Amniotic stem cell (primary cell): ENCODE measurements at regions not wholly inside any gene's neighbourhood (a gene's known extent, or its start where the extent isn't known, plus 50 kb on each side); places are given as distances from the start of the nearest gene placed in this dataset.
"Not testable (repeated sequence)": the region's sequence is repeated elsewhere in the genome, so short reads cannot be mapped to it uniquely, and the experiment has no call there.

Experiments used
- DNase-seq: peaks from one replicate; lab custom pipeline; 2025; lab: John Stamatoyannopoulos, UW

DNA sequence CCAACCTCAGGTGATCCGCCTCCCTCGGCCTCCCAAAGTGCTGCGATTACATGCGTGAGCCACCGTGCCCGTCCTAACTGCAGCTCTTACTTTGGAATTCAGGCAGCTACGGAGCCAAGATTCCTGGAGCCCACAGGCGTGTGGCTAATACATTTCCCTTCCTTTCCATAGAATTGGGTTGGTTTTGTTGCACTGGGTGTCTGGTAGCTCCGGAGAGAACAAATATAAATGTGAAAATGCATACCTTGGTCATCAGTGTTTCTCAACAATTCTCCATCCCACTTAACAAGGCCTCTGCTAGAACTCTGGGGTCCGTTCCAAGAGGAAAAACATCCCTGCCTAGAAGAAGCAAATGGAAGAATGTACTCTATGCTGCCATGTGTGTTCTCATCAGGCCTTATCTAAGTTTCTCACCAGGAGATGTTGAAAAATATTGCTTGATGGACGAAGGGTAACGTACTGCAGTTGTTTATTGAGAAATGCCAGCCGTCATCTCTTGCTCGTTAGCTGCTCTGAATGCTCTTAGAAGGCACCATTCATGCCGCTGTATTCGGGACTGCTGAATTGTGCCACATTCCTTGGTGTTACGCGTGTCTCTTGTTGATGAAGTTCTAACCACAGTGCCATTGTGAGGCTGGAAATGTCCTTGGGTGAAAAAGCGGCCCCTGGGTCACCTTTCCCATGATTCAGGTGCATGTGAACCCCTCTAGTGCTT, 50.5 kb upstream of the CD99 start:
- no peak for DNase-seq

DNA sequence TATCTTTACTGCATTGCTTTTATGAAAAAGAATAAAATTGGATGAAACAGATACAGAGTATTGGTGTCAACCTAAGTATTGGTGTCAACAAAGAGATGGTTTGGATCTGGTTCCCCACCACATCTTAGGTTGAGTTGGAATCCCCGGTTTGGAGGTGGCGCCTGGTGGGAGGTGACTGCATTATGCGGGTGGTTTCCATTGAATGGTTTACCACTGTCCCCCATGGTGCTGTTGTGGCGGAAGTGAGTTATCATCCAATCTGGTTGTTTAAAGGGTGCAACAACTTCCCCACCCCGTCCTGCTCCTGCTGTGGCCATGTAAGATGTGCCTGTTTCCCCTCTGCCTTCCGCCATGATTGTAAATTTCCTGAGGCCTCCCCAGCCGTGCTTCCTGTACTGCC, 52.8 kb upstream of the CD99 start:
- DNase-seq = no peak

DNA sequence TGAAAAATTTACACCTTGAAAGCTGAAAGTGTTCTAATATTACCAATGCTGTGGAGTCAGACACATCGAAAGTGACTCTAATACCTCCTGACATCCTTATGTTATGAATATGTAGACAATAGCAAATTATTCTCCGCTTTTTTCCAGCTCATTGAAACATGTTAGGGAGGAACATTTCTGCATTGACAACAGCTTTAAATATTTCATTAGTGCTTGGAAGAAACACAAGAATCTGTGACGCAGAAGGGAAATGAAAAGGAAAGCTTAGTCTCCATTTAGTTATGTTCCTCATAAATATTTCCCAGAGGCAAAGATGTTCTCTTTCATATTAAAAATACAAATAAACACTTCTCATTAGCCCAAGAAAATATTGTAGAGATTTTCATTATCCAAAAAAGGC, 55.8 kb upstream of the CD99 start:
- no peak for DNase-seq

DNA sequence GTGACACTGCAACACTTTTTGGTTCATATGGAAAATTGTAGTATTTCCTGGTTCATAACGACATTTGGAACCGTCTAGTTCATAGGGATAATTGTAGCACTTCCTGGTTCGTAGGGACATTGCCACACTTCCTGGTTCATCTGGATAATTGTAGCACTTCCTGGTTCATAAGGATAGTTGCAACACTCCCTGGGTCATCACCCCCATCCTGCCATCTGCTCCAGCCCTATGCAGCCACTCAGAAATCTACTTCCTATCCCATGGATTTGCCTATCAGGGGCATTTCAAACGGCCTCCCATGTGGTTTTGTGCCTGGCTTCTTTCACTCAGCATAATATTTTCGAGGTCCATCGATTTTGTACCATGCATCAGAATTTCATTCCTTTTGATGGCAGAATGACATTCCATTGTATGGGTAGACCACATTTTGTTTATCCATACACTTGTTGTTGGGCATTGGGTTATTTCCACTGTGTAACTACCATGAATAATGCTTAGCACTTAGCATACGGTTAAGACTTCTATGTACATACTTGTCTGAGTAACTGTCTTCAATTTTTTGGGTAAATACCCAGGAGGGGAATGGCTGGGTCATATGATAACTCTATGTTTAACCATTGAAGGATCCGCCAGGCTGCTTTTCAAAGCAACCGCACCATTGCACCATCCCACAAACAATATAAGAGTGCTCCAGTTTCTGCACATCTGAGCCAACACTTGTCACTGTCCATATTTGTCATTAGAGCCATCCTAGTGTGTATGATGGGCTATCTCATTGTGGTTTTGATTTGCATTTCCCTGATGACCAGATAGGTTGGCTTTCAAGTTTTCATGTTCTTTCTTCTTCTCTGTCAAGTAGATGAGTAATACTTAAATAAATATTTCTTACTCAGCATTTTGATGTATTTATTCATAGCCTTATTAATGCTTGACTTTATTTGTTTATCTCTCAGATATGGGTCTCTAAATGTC, 58.3 kb upstream of the CD99 start:
- no peak for DNase-seq

DNA sequence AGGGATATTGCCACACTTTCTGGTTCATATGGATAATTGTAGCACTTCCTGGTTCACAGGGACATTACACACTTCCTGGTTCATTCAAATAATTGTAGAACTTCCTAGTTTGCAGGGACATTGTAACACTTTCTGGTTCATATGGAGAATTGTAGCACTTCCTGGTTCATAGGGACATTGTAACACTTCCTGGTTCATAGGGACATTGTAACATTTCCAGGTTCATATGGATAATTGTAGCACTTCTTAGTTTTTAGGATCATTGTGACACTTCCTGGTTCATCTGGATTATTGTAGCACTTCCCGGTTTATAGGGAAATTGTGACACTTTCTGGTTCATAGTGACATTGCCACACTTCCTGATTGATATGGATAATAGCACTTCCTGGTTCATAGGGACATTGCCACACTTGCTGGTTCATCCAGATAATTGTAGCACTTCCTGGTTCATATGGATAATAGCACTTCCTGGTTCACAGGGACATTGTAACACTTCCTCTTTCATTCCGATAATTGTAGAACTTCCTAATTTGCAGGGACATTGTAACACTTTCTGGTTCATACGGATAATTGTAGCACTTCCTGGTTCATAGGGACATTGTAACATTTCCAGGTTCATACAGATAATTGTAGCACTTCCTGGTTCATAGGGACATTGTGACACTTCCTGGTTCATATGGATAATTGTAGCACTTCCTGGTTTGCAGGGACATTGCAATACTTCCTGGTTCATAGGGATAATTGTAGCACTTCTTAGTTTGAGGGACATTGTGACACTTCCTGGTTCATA, 59.2 kb upstream of the CD99 start:
- no peak for DNase-seq

DNA sequence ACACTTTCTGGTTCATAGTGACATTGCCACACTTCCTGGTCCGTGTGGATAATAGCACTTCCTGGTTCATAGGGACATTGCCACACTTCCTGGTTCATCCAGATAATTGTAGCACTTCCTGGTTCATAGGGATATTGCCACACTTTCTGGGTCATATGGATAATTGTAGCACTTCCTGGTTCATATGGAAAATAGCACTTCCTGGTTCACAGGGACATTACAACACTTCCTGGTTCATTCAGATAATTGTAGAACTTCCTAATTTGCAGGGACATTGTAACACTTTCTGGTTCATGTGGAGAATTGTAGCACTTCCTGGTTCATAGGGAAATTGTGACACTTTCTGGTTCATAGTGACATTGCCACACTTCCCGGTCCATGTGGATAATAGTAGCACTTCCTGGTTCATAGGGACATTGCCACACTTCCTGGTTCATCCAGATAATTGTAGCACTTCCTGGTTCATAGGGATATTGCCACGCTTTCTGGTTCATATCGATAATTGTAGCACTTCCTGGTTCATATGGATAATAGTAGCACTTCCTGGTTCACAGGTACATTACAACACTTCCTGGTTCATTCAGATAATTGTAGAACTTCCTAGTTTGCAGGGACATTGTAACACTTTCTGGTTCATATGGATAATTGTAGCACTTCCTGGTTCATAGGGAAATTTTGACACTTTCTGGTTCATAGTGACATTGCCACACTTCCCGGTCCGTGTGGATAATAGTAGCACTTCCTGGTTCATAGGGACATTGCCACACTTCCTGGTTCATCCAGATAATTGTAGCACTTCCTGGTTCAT, 60.0 kb upstream of the CD99 start:
- DNase-seq = not testable (repeated sequence)

DNA sequence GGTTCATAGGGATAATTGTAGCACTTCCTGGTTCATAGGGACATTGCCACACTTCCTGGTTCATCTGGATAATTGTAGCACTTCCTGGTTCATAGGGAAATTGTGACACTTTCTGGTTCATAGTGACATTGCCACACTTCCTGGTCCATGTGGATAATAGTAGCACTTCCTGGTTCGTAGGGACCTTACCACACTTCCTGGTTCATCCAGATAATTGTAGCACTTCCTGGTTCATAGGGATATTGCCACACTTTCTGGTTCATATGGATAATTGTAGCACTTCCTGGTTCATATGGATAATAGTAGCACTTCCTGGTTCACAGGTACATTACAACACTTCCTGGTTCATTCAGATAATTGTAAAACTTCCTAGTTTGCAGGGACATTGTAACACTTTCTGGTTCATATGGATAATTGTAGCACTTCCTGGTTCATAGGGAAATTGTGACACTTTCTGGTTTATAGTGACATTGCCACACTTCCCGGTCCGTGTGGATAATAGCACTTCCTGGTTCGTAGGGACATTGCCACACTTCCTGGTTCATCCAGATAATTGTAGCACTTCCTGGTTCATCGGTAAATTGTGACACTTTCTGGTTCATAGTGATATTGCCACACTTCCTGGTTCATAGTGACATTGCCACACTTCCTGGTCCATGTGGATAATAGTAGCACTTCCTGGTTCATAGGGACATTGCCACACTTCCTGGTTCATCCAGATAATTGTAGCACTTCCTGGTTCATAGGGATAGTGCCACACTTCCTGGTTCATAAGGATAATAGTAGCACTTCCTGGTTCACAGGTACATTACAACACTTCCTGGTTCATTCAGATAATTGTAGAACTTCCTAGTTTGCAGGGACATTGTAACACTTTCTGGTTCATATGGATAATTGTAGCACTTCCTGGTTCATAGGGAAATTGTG, 60.8 kb upstream of the CD99 start:
- not testable (repeated sequence) for DNase-seq

DNA sequence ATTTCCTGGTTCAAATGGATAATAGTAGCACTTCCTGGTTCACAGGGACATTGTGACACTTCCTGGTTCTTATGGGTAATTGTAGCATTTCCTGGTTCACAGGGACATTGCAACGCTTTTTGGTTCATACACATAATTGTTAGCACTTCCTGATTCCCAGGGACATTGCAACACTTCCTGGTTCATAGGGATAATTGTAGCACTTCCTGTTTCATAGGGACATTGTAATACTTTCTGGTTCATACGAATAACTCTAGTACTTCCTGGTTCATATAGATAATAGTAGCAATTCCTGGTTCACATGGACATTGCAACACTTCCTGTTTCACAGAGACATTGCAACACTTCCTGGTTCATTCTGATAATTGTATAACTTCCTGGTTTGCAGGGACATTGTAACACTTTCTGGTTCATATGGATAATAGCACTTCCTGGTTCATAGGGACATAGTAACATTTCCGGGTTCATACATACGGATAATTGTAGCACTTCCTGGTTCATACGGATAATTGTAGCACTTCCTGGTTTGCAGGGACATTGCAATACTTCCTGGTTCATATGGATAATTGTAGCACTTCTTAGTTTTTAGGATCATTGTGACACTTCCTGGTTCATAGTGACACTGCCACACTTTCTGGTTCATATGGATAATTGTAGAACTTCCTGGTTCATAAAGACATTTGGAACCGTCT, 61.6 kb upstream of the CD99 start:
- DNase-seq = no peak

DNA sequence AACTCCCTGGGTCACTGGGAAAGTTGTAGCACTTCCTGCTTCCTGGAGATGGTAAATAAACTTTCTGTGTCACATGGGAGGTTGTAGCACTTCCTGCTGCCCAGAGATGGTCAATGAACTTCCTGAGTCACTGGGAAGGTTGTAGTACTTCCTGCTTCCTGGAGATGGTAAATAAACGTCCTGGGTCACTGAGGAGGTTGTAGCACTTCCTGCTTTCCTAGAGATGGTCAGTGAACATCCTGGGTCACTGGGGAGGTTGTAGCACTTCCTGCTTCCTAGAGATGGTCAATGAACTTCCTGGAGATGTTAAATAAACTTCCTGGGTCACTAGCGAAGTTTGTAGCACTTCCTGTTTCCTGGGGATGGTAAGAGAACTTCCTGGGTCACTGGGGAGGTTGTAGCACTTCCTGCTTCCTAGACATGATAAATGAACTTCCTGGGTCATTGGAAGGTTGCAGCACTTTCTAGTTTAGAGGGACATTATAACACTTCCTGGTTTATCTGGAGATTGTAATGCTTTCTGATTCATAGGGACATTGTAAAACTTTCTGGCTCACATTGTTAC, 62.3 kb upstream of the CD99 start:
- DNase-seq = no peak

DNA sequence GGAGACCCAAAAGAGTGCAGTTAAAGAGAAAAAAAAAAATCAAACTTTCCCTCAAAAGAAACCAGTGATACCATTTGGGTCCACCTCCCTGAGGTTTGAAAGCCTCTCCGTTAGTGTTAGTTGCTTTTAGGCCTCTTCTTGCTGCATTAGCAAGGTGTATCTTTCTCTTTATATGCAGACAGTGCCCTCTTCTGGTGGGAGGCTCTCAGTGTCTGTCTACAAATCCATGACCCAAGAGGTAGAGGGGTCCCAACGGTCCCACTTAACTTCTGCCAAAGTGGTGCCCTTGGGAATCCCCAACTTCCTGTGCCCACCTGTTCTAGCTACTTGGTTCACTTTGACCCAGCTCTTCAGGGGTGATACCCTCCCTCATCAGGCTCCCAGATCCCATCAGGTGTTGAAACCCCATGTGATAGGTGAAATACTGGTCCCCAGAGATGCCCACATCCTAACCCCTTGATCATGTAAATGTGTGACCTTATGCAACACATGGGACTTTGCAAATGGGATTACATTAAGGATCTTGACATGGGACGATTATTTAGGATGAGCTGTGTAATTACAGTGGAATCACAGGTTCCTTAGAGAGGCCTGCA, 63.7 kb upstream of the CD99 start:
- no peak for DNase-seq

DNA sequence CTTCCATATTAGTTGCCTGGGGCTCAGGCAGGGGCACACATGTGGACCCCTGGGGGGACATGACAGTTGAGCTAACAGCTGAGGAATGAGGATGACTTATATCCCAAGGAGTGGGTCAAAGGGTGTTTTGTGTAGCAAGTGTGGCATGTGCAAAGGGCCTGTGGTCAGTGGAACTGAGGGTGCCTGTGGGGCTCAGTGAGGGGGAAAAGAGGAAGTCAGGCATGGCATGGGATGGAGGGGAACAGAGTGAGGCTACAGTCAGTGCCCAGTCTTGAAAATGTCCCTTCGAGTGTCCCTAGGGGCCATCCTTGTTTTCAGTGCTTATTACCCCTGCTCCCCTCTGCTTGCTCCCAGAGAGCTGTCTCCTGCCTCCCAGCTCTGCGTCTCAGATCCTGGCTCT, 64.3 kb upstream of the CD99 start:
- DNase-seq = no peak

DNA sequence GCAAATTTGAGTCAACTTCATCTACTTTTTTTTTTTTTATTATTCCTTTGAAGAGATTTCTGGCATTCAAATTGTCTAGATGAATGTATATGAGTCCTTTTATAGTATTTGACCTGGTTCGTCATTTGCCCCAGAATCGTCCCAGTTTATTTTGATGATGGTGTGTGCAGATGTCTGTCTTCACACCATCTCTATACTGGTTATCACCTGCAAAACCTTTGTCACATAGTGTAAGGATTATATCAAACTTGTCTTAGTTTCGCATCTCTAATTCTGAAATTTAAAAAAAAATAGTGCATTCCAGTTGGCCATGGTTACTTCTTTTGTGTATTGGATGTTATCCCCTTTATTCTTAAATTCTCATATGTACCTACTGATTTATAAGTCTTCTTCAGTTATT, 70.5 kb upstream of the CD99 start:
- no peak for DNase-seq

DNA sequence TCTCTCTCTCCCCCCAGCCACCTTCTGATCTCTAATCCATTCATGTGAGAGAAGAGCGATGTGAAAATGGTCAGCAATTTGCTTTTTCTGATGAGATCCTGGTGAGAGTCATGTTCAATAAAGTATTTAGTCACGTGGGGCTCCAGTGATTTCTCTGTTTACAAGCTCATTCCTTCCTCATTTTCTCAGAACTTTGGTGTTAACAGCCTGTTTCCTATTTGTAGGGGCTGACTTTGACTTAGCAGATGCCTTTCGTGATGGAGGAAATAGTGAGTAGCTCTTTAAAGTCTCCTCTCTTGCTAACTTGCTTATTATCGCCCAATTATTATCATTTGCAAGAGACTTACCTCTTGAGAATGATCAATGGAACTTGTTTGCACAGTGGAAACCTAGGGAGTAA, 72.6 kb upstream of the CD99 start:
- DNase-seq = no peak

DNA sequence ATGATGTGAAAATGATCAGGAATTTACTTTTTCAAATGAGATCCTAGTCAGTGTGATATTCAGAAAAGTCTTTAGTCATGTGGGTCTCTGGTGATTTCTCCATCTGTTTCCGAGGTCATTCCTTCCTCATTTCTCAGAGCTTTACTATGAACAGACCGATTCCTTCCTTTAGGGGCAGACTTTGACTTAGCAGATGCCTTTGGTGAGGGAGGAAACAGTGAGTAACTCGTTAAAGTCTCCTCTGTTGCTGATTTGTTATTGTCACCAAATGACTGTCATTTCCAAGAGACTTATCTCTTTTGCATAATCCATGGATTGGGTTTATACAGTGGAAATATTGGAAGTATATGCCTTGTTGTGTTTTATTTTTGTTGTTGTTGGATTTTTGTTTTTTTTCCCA, 76.2 kb upstream of the CD99 start:
- DNase-seq = no peak

DNA sequence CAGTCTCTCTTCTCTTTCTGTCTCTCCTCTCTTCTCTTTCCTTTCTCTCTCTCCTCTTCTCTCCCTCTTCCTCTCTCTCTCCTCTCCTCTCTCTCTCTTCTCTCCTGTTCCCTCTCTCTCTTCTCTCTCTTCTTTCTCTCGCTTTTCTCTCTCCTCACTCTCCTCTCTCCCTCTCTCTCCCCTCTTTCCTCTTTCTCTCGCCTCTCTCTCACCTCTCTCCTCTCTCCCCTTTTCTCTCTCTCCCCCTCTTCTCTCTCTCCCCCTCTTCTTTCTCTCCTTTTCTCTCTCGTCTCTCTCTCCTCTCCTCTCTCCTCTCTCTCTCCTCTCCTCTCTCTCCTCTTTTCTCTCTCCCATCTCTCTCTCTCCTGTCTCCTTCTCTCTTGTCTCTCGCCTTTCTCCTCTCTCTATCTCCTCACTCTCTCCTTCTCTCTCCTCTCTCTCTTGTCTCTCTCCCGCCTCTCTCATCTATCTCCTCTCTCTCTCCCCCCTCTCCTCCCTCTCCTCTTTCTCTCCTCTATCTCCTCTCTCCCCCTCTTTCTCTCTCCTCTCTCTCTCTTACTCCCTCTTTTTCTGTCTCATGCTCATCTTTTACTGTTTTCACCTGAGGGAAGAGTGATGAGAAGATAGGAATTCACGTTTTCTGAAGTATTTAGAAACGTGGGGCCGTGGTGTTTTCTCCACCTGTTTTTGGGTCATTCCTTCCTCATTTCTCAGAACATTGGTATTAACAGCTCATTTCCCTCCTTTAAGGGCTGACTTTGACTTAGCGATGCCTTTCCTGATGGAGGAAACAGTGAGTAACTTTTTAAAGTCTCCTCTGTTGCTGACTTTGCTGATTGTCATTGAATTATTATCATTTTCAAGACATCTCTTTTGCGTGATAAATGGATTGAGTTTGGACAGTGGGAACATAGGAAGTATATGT, 80.6 kb upstream of the CD99 start:
- DNase-seq = no peak

DNA sequence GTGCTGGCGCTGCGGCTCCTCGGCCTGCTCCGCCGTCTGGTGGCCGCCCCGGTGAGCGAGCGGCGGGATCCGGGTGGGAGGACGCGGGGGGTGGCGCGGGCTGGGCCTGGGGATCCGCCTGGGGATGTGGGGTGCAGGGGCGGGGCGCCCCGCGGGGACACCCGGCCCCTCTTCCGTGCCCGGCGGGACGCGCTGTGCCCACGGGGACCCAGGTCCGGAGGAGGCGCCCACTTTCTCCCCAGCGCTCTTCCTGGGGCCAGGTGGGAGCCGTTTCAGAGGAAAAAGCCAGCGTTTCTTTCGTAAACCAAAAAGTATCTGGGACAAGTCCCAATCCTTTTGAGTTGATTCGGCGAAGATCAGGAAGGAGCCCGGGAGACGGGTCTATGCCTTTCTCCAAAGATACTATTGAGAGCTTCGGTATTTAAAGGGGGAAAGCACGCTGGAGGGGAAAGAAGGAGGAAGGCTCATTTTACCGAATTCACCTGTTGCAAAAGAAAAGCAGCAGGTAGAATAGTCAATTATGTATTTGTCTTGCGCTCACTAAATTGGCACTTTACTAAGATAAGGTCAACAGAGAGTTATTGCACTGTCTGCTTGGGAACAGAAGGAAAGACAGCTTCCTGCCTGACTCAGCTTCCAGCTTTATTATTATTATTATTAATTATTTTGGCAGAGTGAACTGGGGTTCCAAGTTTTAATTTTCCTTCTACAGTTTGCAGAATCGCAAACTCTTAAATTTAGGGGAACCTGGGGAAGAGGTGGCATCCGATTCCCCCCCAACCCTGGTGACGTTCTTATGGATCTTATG, 81.5 kb upstream of the CD99 start:
- no peak for DNase-seq
